Astrocyte (in vitro differentiated cells and primary cell): ENCODE measurements at regions not wholly inside any gene's neighbourhood (a gene's known extent, or its start where the extent isn't known, plus 50 kb on each side); places are given as distances from the start of the nearest gene placed in this dataset.

ENCODE experiments used
- DNase-seq: peaks from one replicate; pipeline ENCODE4 v3.0.0-alpha.2; 2010; ENCODE audit warnings: low read depth
- FAIRE-seq: peaks from 2 replicates; lab custom pipeline; 2011; peaks lifted over from hg19 to GRCh38; lab: Jason Lieb, UNC
- H2AFZ ChIP-seq: 2 replicates; pipeline ENCODE4 v1.6.0; 2012; ENCODE audit warnings: low read depth, low read length, inconsistent platforms
- H3K27ac ChIP-seq: 2 replicates; pipeline ENCODE4 v1.5.1; 2011; ENCODE audit warnings: low read depth, low read length, inconsistent platforms
- H3K27me3 ChIP-seq: 2 replicates; pipeline ENCODE4 v1.6.0; 2011; ENCODE audit warnings: low read length, inconsistent platforms; ENCODE audit not compliant: insufficient read depth
- H3K36me3 ChIP-seq: 2 replicates; pipeline ENCODE4 v1.5.1; 2011; ENCODE audit warnings: low read length, inconsistent platforms; ENCODE audit not compliant: insufficient read depth
- H3K4me1 ChIP-seq: 2 replicates; pipeline ENCODE4 v1.5.1; 2011; ENCODE audit warnings: low read length, inconsistent platforms; ENCODE audit not compliant: insufficient read depth
- H3K4me2 ChIP-seq: 2 replicates; pipeline ENCODE4 v1.6.0; 2012; ENCODE audit warnings: low read length, inconsistent platforms
- H3K4me3 ChIP-seq: 2 replicates; pipeline ENCODE4 v1.5.1; 2011; ENCODE audit warnings: low read depth, mild to moderate bottlenecking, low read length, inconsistent platforms; ENCODE audit not compliant: insufficient read depth
- H3K79me2 ChIP-seq: 2 replicates; pipeline ENCODE4 v1.6.0; 2012; ENCODE audit warnings: mild to moderate bottlenecking, low read length, inconsistent platforms; ENCODE audit not compliant: insufficient read depth
- H3K9ac ChIP-seq: 2 replicates; pipeline ENCODE4 v1.6.0; 2012; ENCODE audit warnings: mild to moderate bottlenecking, low read length, inconsistent platforms
- H3K9me3 ChIP-seq: 2 replicates; pipeline ENCODE4 v1.5.1; 2012; ENCODE audit warnings: low read depth, mild to moderate bottlenecking, low read length, inconsistent platforms; ENCODE audit not compliant: insufficient read depth
- H4K20me1 ChIP-seq: 2 replicates; pipeline ENCODE4 v1.6.0; 2012; ENCODE audit warnings: low read length, inconsistent platforms; ENCODE audit not compliant: insufficient read depth
- H3K27ac Mint-ChIP-seq: one replicate; pipeline ENCODE4 v1.8.0; 2021; ENCODE audit warnings: mild to moderate bottlenecking, mixed read lengths; ENCODE audit not compliant: unreplicated experiment
- H3K27me3 Mint-ChIP-seq: one replicate; pipeline ENCODE4 v1.8.0; 2021; ENCODE audit warnings: low read depth, mixed read lengths; ENCODE audit not compliant: unreplicated experiment
- H3K36me3 Mint-ChIP-seq: one replicate; pipeline ENCODE4 v1.8.0; 2021; ENCODE audit warnings: low read depth, mixed read lengths; ENCODE audit not compliant: unreplicated experiment
- H3K4me1 Mint-ChIP-seq: one replicate; pipeline ENCODE4 v1.8.0; 2021; ENCODE audit warnings: low read depth, mixed read lengths; ENCODE audit not compliant: unreplicated experiment
- H3K4me3 Mint-ChIP-seq: one replicate; pipeline ENCODE4 v1.8.0; 2021; ENCODE audit warnings: mild to moderate bottlenecking, moderate library complexity, mixed read lengths; ENCODE audit not compliant: unreplicated experiment
- H3K9me3 Mint-ChIP-seq: one replicate; pipeline ENCODE4 v1.8.0; 2021; ENCODE audit warnings: mild to moderate bottlenecking, mixed read lengths; ENCODE audit not compliant: unreplicated experiment
- CTCF ChIP-seq: IDR thresholded peaks from 2 replicates; pipeline ENCODE4 v1.5.1; 2011; ENCODE audit warnings: low read depth, mild to moderate bottlenecking, inconsistent platforms, low read length, moderate library complexity; ENCODE audit not compliant: insufficient read depth
- EZH2 ChIP-seq: IDR thresholded peaks from 2 replicates; pipeline ENCODE4 v1.6.1; 2012; ENCODE audit warnings: mild to moderate bottlenecking, low read length, inconsistent platforms; ENCODE audit not compliant: insufficient read depth

- TF ChIP-seq EZH2: no peak
- TF ChIP-seq CTCF: no peak
- Mint-ChIP-seq H3K4me3 (no peak overlapping the region), H3K27me3 (no peaks in the 10 kb centered on the region), H3K36me3 (no peaks in the 10 kb centered on the region), H3K4me1 (no peaks in the 10 kb centered on the region), H3K9me3 (peaks cover 3% of the 10 kb centered on the region), H3K27ac (no peak overlapping the region)
- H4K20me1 ChIP-seq: no peaks in the 10 kb centered on the region
- H3K79me2 ChIP-seq: no peaks in the 10 kb centered on the region
- H3K27me3 ChIP-seq: no peaks in the 10 kb centered on the region
- H3K36me3 ChIP-seq: no peaks in the 10 kb centered on the region
- H3K9ac ChIP-seq: no peak overlapping the region
- no peak overlapping the region for H3K4me3 ChIP-seq
- H2AFZ ChIP-seq: no peak overlapping the region
- FAIRE-seq: no peak
- DNase-seq: no peak
- no peak overlapping the region for H3K4me2 ChIP-seq
- no peak overlapping the region for H3K27ac ChIP-seq
- H3K9me3 ChIP-seq: no peaks in the 10 kb centered on the region
- H3K4me1 ChIP-seq: no peaks in the 10 kb centered on the region
Measured at GRCh38 chr12:63007726-63008125, 72.8 kb upstream of the PPM1H start.

- no peaks in the 10 kb centered on the region for H3K79me2 ChIP-seq
- no peaks in the 10 kb centered on the region for H3K9me3 ChIP-seq
- H3K27ac ChIP-seq: no peak overlapping the region
- no peak overlapping the region for H2AFZ ChIP-seq
- H3K27ac Mint-ChIP-seq: no peak overlapping the region
- TF ChIP-seq EZH2 (no peak), CTCF (no peak)
- no peaks in the 10 kb centered on the region for H3K36me3 Mint-ChIP-seq
- FAIRE-seq: no peak
- DNase-seq: no peak
- H3K9me3 Mint-ChIP-seq: peaks cover 2% of the 10 kb centered on the region
- no peak overlapping the region for H3K4me3 Mint-ChIP-seq
- H3K9ac ChIP-seq: no peak overlapping the region
- no peaks in the 10 kb centered on the region for H3K27me3 ChIP-seq
- H3K4me2 ChIP-seq: no peak overlapping the region
- no peaks in the 10 kb centered on the region for H3K27me3 Mint-ChIP-seq
- no peaks in the 10 kb centered on the region for H3K4me1 Mint-ChIP-seq
- no peaks in the 10 kb centered on the region for H3K36me3 ChIP-seq
- no peaks in the 10 kb centered on the region for H4K20me1 ChIP-seq
- no peaks in the 10 kb centered on the region for H3K4me1 ChIP-seq
- H3K4me3 ChIP-seq: no peak overlapping the region
Measured at GRCh38 chr12:63006536-63006935, 71.6 kb upstream of the PPM1H start.

- no peaks in the 10 kb centered on the region for H3K9me3 Mint-ChIP-seq
- FAIRE-seq (no peak), DNase-seq (no peak)
- Histone ChIP-seq H3K79me2 (no peaks in the 10 kb centered on the region), H3K4me3 (no peak overlapping the region), H3K4me2 (no peak overlapping the region), H3K27ac (no peak overlapping the region), H3K9ac (no peak overlapping the region), H3K27me3 (no peaks in the 10 kb centered on the region), H3K36me3 (no peaks in the 10 kb centered on the region), H3K9me3 (no peaks in the 10 kb centered on the region), H4K20me1 (no peaks in the 10 kb centered on the region), H3K4me1 (no peaks in the 10 kb centered on the region), H2AFZ (no peak overlapping the region)
- no peaks in the 10 kb centered on the region for H3K36me3 Mint-ChIP-seq
- no peaks in the 10 kb centered on the region for H3K4me1 Mint-ChIP-seq
- H3K4me3 Mint-ChIP-seq: no peak overlapping the region
- no peak for TF ChIP-seq CTCF
- TF ChIP-seq EZH2: no peak
- H3K27ac Mint-ChIP-seq: no peak overlapping the region
- no peaks in the 10 kb centered on the region for H3K27me3 Mint-ChIP-seq
Measured at GRCh38 chr12:63005382-63005781, 70.4 kb upstream of the PPM1H start.
